GM21390 (cell line): ENCODE measurements at regions not wholly inside any gene's neighbourhood (a gene's known extent, or its start where the extent isn't known, plus 50 kb on each side); places are given as distances from the start of the nearest gene placed in this dataset.
A peak's percentile ranks its signal among the peaks of the same experiment; 100 is the strongest.
"Not testable (repeated sequence)": the region's sequence is repeated elsewhere in the genome, so short reads cannot be mapped to it uniquely, and the experiment has no call there.

ENCODE experiments used
- ATAC-seq: cut with Tn5 transposase; IDR thresholded peaks from one replicate; pipeline ENCODE4 v1.9.1; 2021; ENCODE audit not compliant: unreplicated experiment

- ATAC-seq = no peak
These were observed 73.3 kb upstream of the TOP1 start for GRCh38 chr20:40955326-40955725.

GRCh38 chr20:40955826-40956225 lies 72.8 kb upstream of the TOP1 start:
- ATAC-seq = not testable (repeated sequence)

DNA sequence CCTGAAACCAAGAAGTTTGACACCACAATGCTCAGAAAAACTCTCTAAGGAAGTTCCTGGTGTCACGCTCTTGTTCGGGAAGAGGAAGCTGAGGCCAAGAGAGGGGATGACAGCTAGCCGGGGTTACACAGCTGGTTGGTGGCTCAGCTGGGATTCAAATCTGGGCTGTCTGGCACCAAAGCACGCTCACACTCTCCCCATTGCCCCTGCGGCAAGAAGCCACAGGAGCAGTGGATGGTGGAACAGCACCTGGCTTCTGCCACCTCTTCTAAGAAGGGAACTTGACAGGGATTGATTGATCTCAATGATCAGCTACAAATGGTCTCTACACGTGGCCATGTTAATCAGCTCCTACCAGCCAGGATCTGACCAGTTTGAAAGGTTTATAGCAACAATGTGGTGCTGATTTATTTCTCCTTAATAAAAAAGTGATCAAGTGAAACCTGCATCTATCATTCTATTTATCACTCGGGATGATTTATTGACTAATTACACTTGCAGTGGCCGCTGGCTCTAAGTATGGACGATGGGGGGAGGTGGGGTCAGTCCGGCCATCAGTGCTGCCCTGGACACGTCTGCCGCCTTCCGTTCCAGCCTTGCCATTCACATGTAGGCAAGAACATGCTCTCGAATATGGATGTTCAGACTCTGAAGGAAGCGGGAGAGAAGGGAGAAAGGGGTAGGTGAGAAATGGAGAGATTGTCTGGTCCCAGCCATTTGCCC lies 71.9 kb upstream of the TOP1 start:
- no peak for ATAC-seq

GRCh38 chr20:40957265-40957760 lies 71.3 kb upstream of the TOP1 start:
- ATAC-seq = no peak

DNA sequence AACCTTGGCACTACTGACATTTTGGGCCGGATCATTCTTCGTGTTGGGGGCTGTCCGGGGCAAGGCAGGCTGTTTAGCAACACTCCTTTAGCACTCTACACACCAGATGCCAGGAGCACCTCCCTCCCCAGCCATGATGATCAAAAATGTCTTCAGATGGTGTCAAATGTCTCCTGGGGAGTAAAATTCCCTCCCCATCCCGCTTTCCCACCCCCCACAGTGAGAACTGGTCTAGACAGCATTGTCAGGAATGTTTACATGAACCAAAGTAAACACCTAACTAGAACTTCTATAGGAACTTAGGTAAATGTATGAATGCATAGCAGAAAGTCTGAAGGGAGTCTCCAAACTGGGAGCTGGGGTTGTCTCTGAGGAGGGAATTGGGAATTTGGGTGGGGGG lies 70.0 kb upstream of the TOP1 start:
- ATAC-seq = no peak

- ATAC-seq = no peak
These were observed 69.1 kb upstream of the TOP1 start for GRCh38 chr20:40959325-40960092.

- ATAC-seq = no peak
These were observed 68.5 kb upstream of the TOP1 start for GRCh38 chr20:40960101-40960500.

DNA sequence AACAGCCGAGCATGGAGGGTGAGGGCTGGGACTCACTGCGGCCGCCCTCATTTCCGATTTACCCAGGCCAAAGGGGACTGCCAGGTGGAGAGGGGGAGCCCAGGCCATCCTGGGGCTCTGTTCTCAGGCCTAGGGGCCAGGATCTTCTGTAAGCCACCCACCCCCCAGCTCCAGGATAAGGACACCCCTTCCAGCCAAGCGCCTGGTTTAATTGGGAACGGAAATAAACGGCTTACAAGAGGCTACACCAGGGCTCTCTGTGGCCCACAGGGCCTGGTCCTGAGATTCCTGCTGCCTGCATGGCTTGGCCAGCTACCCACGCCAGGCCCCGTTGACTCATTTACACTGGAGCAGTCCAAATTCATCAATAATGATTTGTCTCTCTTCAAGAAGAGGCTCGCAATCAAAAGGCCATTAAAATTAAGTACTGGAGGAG lies 68.1 kb upstream of the TOP1 start:
- ATAC-seq = no peak

DNA sequence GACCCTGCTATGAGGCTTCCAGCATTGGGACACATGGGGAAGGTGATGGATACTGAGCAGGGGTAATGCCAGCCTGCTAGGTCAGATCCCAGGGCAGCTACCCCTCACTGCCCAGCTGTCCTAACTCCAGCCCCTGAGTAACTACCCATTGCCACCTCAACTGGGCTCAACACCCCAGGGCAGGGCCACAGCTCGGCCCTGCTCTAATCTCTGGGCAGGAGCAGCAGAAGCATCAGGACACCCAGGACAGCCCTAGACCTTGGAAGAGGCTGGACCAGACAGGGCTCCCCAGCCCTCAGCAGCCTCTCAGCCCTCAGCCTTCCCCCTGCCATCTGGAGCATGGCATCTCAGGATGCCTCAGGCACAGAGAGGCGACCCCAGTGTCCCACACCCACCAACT lies 67.4 kb upstream of the TOP1 start:
- ATAC-seq = no peak

GRCh38 chr20:40961686-40962640 lies 66.7 kb upstream of the TOP1 start:
- no peak for ATAC-seq

DNA sequence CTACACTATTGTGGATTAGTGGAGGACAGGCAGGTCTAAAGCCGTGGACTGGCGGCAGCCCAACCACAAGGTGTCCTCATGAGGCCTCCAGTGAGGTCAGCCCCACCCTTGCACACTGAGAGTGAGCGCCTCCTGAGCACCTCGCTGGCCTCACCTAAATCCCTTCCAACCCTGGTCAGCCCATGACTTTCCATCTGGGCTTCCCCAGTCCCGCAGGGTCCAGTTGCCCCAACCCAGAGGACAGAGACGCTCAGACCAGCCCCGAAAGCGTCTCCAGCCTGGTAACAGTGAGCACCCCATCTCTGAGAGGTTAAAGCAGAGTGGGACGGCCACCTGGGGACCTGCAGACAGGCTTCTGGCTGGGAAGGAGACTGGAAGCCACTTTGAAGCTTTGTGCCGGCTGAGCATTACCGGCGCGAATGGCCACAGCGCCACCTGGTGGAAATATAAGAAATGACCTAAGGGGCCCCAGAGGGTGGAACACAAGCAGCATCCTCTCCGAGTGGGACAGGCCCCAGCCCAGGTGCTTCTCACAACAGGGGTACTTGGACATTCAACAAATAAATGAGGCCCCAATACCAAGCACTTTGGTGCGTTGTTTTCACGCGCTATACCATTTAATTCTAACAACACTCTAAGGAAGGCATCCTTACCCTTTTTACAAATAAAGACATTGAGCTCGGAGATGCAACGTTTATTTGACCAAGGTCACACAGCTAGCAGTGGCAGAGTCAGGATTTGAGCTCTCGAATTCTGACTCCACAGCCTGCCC lies 65.7 kb upstream of the TOP1 start:
- peak; percentile 78 for ATAC-seq

- ATAC-seq = no peak
These were observed 65.1 kb upstream of the TOP1 start for GRCh38 chr20:40963505-40963845.

DNA sequence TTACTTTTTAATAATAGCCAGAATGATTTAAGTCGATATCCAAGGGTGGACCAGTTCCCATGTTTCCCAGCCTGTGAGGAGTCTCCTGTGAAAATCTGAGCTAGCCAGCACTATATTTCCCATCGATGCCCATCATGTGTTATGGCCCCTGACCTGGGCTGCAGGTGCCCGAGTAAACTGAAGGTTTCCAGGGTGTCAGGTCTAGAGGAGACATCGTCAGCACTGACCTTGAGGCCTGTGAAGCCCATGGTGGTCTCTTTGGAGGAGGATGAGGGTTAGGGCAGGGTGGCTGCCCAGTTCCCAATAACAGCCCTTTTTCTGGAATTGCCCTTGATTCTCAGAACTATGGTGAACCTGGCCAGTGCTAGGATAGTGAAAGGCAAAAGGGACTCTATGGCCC lies 63.0 kb upstream of the TOP1 start:
- ATAC-seq = no peak

DNA sequence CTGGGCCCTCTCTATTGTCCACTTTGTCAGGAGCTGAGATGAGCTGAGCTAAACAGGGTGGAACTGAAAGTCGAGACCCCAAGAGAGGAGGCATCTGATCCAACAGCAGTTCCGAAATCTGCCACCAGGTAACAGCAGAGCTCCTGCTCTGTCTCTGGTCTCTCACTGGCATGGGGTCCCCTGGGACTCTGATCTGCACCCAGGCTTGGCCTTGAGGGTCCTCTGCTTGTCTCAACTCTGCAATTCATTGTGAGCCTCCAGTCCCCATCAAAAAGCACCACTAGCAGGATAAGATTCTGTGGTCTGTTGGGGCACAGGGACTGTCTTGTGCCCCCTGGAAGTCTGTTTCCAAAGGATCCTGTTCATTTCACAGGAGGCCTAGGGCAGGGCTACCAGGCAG lies 62.5 kb upstream of the TOP1 start:
- no peak for ATAC-seq

- ATAC-seq = no peak
These were observed 62.0 kb upstream of the TOP1 start for GRCh38 chr20:40966516-40967185.

DNA sequence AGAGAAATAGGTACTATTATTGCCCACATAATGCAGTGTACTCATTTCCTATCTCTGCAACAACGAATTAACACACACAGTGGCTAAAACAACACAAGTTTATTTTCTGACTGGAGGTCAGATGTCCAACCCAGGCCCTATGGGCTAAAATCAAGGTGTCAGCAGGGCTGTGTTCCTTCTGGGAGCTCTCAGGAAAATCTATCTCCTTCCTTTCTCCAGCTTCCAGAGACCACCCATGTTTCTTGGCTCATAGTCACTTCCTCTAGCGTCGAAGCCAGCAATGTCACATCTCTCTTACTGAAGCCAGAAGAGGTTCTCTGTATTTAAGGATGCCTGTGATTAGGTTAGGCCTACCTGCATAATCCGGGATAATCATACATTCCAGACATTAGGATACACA lies 60.9 kb upstream of the TOP1 start:
- no peak for ATAC-seq

- ATAC-seq = peak; percentile 79
These were observed 59.6 kb upstream of the TOP1 start for GRCh38 chr20:40968816-40969562.

DNA sequence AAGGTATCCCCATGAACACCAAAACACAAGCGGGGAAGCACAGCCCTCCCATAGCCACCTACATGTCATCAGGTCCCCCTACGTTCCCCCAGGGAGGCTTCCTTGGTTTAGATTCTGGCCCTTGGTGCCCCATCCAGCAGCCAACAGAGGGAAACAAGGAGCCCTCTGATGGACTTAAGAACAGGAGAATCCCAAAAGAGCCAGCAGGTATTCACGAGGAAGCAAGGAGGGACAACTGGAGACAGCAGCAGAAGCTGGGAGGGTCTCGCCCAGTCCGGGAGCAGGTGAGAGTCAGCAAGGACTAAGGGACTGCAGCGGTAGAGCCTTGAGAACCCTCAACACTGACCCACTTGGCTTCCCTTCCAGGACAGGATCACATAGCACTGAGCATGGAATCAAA lies 58.4 kb upstream of the TOP1 start:
- ATAC-seq = no peak

- no peak for ATAC-seq
These were observed 51.4 kb upstream of the TOP1 start for GRCh38 chr20:40977218-40977617.
